HUDEP-2 (cell line): ENCODE measurements at regions not wholly inside any gene's neighbourhood (a gene's known extent, or its start where the extent isn't known, plus 50 kb on each side); places are given as distances from the start of the nearest gene placed in this dataset.
"Not testable (repeated sequence)": the region's sequence is repeated elsewhere in the genome, so short reads cannot be mapped to it uniquely, and the experiment has no call there.

Source experiments
- DNase-seq, 76 experiments: peaks; one replicate each; lab custom pipeline; 2025; ENCODE audit not compliant: unreplicated experiment in 76 of 76; lab: John Stamatoyannopoulos, UW

GRCh38 chr1:181170194-181170593, 81.7 kb downstream of the IER5 start:
- no peak for DNase-seq

DNA sequence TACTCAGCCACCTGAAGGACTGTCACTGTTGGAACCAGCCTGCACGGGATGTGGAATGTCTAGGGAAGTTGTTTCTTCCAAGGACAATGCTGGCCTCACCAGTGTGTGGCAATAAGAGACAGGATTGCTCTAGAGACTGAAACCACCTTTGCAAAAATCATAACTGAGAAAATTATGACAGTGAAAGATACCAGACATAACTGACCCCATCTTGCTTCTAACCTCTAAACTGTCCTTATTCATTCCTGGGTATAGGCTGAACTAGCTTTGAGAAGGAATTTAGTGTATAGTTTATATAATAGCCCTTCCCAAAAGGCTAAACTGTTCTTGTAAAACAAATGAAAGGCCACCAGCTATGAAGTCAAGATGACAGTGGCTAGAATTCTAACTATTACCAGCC, 83.6 kb downstream of the IER5 start:
- no peak for DNase-seq

DNA sequence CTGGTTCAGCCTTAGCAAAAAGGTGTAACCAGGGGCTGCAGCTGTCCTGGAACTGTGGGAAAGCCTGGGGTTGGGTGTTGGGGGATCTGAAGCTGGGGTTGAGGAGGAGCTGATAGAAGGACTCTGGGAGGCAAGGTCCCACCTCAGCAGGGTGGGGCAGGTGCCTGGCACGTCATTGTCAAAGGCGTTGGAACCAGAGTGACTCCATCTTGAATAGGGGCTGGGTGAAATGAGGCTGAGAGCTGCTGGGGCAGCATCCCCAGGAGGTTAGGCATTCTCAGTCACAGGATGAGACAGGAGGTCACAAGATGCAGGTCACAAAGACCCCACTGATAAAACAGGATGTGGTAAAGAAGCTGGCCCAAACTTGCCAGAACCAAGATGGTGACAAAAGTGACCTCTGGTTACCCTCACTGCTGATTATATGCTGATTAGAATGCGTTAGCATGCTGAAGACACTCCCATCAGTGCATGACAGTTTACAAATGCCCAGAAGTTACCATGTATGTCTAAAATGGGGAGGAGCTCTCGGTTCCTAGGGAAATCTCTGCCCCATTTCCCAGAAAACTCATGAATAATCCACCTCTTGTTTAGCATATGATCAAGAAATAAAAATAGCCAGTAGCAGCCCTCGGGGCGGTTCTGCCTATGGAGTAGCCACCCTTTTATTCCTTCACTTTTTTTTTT, 85.4 kb downstream of the IER5 start:
- no peak for DNase-seq

- DNase-seq = no peak
Observed at GRCh38 chr1:181174861-181175260, 86.4 kb downstream of the IER5 start.

DNA sequence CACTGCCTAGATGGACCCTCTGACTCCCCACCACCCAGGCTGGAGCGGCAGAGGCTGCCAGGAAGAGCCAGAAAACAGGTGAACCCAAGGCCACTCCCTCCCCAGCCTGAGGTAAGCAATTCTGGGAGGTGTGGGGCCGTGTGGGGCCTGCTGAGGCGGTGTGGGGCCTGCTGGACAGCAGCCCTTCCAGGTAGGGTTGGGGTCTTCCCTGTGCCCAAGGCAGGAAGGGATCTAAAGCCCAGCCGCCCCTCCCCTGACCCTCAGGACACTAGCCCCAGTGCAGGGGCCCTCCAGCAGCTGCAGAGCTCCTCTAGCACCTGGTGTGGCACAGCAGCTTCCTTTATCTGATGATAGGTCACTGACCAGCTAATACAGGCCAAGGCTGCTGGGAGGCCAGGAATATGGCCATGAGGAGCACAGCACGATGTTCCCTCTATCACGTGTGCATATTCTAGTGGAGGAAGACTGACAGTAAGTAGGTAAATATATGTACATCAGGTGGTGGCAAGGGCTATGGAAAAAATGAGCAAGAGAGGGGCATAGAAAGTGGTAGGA, 86.9 kb downstream of the IER5 start:
- DNase-seq = no peak

DNA sequence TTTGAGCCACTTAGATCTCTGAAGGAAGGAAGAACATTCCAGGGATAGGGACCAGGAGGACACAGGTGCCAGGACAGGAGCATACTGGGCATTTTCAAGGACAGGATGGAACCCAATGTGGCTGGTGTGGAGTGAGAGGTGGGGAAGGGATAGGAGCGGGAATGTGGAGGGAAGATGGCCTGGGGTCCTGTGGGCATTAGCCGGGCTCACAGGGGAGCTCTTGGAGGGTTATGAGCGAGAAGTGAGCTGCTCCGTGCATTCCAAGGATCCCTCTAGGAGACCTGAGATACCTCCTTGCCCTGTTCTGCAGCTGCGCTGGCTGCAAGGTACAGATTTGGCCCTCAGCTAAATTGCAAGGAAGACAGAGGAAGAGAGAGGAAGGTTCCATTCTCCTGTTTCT, 87.5 kb downstream of the IER5 start:
- no peak for DNase-seq

GRCh38 chr1:181178241-181178879, 89.9 kb downstream of the IER5 start:
- DNase-seq = no peak

DNA sequence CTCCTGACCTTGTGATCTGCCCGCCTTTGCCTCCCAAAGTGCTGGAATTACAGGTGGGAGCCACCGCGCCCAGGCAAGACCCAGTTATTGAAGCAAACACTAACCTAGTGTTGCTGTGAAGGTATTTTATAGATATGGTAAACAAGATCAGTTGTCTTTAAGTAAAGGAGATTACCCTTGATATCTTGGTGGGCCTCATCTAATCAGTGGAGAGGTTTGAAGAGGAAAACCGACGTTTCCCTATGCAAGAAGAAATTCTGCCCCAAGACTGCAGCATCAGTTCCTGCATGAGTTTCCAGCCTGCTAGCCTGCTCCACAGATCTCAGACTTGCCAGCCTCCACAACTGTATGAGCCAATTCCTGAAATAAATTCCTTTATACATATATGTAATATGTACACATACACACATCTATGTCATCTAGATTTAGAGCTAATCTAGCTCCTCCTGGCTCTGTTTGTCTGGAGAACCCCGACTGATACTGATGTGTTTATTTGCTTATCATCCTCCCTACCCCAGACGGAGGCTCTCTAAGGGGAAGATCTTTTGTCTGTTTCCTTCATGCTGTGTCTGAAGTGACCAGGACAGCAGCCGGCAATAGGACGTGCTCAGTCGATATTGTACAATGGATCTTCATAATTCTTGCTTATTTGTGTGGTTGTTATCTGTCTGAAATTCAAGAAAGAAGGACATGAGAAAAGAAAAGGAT, 90.9 kb downstream of the IER5 start:
- no peak for DNase-seq

DNA sequence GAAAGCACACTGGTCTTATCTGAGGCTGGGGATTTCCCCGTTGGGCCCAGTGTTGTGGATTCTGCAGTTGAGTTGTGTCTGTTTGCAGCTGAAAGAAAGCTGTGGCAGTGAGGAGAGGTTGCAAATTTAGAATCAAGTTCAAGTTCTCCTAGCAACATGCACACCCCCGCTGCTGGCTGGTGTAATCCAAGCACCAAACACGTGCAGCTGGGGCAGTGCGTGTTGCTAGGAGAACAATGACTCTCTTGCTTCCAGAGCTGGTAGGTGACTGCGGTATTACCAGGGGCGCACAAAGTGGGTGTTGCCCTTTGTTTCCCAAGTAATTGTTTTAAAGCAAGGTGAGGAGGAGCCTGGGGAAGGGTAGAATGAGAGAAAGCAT, 91.5 kb downstream of the IER5 start:
- no peak for DNase-seq

- DNase-seq = no peak
Observed at GRCh38 chr1:181180407-181181031, 92.0 kb downstream of the IER5 start.

DNA sequence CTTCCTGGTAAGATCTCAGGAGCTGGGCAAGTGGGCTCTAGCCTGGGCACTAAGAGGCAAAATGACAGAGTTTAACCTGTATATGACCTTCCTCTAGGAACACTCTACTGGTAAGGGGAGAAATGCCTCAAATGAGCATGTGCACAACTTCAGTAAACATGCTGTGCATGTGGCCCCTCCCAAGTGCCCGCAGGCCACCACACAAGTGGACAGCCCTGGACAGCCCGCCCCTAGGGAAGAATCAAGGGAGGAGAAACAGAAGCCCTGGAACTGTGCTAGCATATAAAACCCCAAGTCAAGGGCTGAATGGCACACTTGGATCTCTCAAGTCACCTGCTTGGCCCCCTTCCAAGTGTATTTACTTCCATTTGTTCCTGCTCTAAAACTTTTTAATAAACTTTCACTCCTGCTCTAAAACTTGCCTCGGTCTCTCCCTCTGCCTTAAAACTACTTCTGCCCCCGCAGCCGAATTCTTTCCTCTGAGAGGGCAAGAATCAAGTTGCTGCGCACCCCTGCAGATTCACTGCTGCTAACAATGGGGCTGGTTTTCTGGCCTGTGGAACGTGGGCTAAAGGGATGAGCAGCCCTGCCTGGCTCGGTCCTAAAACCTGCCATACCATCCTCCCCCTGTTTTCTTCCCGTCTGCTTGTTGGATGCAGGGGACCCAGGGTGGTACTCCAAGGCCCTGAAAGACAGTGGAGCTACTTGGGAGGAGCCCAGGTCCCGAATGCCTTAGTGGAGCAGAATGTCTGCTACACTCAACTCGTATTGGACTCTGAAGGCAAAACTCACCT, 93.5 kb downstream of the IER5 start:
- DNase-seq = no peak

DNA sequence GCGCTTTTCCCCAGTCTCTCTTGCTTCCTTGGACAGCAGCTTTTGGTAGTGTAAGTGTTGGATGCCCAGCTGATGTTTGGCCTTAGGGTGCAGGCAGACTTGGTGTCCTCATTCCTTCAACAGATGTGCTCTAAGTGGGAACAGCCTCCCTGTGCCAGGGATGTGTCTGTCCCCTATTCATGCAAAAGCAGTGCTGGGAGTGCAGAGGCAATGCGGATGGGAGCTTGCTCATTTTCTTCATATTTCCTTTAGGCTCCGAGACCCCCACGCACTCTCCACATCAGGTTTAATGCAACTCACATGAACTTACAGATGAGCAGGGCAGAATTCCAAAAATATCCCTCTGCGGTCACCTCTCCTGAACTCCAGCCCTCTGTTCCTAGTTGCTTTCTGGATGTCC, 96.1 kb downstream of the IER5 start:
- no peak for DNase-seq

GRCh38 chr1:181185461-181185860, 97.0 kb downstream of the IER5 start:
- no peak for DNase-seq

- not testable (repeated sequence) for DNase-seq
Observed at GRCh38 chr1:181186133-181186532, 97.6 kb downstream of the IER5 start.

GRCh38 chr1:181187337-181188126, 99.0 kb downstream of the IER5 start:
- DNase-seq = no peak

- DNase-seq = no peak
Observed at GRCh38 chr1:181189245-181189644, 100.7 kb downstream of the IER5 start.

DNA sequence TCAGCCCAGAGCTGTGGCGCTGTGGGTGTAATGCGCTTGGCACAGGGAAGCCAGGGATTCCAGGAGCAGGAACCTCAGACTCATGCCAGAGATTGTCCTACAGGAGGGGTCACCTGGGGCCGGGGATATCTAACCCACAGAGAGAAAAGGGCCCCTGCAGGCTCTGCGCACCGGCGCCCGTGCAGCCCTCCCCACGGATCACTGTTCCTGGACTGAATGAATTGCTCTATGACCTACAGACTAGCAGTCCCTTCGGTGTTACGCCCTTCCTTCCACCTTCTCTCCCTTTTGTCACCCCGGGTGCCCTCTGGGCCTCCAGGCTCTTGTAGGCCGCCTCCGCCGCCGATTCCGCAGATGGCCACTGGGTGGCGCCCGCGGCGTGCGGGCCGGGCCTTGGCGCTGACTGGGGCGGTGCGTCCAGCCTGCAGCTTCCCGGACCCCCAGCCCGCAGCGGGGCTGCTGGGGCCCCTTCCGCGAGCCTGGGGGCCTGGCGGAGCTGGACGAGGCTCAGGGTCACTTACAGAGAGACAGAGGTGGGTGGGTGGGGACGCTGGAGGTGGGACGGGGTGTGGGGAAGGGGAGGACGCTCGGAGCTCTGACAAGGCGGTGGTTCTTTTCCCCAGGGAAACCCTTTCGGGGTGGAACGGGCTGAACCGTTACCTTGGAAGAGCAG, 101.3 kb downstream of the IER5 start:
- DNase-seq = peak in 52 of 76 experiments; percentile 4 to 81 (median 32)

DNA sequence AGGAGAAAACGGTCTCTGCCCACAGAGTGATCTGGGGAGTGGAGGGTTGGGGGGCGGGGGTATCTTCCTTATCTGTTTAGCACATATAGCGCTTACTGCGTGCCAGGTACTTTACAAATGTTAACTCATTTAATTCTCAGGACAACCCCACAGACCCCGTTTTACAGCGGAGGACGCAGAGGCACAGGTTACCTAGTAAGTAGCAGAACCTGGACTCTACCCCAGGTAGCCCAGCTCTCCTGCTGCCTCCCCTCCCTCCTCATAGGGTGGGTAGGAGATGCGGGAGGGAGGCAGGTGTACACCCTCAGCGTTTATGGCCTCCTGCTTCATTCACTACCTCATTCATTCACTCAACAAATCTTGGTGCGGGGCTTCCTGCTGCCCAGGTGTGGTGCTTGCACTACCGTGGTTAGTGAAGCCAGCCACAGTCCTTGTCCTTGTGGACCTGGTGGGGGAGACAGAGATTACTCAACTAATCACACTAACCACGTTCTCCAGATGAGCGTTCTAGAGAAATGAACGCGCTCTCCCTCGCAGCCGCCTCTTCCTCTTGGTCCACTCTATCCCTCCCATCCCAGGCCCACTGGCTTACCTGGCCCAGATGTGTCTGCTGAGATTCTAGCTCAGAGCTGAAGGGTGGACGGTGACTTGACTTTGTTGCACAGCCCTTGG, 102.0 kb downstream of the IER5 start:
- DNase-seq = no peak
